ENCODE measurements at regions not wholly inside any gene's neighbourhood (a gene's known extent, or its start where the extent isn't known, plus 50 kb on each side); places are given as distances from the start of the nearest gene placed in this dataset.

DNA sequence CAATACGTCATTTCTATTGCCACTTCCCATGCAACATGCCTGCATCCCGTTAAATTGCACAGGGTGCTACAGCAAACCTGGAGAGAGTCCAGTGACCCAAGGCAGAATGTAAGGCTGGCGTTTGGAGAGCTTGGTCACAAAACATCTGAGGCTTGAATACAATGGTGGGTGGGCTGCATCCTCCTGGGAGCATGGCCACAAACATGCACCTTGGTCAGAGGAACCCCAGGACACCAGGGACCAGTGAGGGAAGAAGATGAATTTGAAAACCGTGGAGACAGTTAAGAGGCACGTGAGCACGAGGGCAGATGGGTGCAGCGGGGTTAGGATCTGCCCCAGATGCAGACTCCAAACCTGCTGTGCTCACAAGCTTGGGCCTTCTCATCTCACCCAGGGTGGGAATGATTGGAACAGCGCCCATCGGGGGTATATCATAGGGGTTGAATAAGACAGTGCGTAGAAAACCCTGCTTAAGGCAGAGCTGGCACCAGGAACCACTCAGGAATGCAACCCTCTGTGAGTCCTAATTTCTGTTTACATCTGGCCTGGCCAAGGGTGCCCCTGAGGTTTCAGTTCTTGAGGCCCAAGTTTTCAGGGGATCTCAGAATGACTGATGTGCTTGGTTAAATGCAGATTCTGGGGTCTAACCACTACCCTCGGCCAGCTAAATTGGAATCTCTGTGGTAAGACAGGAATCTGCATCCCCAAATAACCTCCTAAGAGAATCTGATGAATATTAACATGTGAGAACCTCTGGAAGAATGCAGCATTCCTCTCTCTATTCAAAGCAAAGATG, 97.2 kb downstream of the ARL4C start:
- H3K4me3 ChIP-seq (replicated peaks; ENCODE audit: low read depth, low read length) = no peak overlapping the region
- TF ChIP-seq, protein P1, sequence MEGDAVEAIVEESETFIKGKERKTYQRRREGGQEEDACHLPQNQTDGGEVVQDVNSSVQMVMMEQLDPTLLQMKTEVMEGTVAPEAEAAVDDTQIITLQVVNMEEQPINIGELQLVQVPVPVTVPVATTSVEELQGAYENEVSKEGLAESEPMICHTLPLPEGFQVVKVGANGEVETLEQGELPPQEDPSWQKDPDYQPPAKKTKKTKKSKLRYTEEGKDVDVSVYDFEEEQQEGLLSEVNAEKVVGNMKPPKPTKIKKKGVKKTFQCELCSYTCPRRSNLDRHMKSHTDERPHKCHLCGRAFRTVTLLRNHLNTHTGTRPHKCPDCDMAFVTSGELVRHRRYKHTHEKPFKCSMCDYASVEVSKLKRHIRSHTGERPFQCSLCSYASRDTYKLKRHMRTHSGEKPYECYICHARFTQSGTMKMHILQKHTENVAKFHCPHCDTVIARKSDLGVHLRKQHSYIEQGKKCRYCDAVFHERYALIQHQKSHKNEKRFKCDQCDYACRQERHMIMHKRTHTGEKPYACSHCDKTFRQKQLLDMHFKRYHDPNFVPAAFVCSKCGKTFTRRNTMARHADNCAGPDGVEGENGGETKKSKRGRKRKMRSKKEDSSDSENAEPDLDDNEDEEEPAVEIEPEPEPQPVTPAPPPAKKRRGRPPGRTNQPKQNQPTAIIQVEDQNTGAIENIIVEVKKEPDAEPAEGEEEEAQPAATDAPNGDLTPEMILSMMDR (IDR thresholded peaks at IDR 0.05; ENCODE audit: insufficient read depth, low read length, poor library complexity, severe bottlenecking) = no peak
- DNase-seq (ENCODE audit: extremely low read depth, insufficient read length) = no peak
- H3K27me3 ChIP-seq (replicated peaks; ENCODE audit: control insufficient read depth, insufficient read depth, low read length) = no peaks in the 10 kb centered on the region
- no peaks in the 10 kb centered on the region for H3K36me3 ChIP-seq (ENCODE audit: control insufficient read depth, insufficient read depth, low read length)

DNA sequence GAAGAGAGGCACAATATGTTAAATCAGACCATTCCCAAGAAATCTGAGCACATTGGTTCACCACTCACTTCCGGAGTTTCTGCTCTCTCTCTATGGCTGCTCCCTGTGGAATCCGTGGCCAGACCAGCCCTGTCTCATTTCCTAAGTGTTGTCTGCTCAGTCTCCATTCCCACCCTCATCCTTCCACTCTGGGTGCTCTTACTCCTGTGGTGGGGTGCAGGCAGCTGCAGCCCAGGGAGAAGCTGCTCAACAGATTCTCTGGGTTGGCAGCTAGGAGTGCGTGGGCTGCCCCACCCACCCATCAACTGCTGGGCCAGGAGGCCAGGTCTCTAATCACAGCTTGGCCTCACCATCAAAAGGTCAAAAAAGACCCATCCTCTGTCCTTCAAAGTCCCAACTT, 98.3 kb downstream of the ARL4C start:
- Histone ChIP-seq H3K4me3 (replicated peaks; ENCODE audit: low read depth, low read length) (no peak overlapping the region), H3K36me3 (ENCODE audit: control insufficient read depth, insufficient read depth, low read length) (no peaks in the 10 kb centered on the region), H3K27me3 (replicated peaks; ENCODE audit: control insufficient read depth, insufficient read depth, low read length) (no peaks in the 10 kb centered on the region)
- DNase-seq (ENCODE audit: extremely low read depth, insufficient read length) = no peak
- TF ChIP-seq, protein P1 (IDR thresholded peaks at IDR 0.05; ENCODE audit: insufficient read depth, low read length, poor library complexity, severe bottlenecking) = no peak

DNA sequence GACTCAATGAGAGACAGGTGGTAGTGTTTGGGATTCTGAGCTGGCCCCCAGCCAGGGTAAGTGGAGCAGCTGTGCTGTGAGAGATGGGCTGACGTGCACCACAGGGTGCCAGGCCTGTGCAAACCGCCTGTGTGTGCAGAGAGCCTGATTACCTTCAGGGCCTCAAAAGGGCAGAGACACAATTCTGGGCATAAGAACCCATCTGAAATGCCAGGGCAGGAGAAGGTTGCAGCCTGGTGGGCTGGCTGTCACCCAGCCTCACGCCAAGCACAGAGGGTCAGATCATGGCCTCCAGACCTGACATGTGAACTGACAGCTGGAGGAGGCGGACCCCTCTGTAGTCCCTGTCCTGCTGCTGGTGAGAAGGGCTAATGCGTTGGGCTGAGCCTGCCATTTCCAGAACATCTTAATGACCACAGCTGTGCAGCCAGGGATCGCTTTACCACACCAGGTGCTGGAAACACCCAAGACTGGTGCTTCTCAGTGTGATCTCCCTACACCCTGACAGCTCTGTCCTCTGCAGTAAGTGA, 100.9 kb downstream of the ARL4C start:
- DNase-seq (ENCODE audit: extremely low read depth, insufficient read length) = no peak
- no peaks in the 10 kb centered on the region for H3K36me3 ChIP-seq (ENCODE audit: control insufficient read depth, insufficient read depth, low read length)
- H3K4me3 ChIP-seq (replicated peaks; ENCODE audit: low read depth, low read length) = no peak overlapping the region
- H3K27me3 ChIP-seq (replicated peaks; ENCODE audit: control insufficient read depth, insufficient read depth, low read length) = no peaks in the 10 kb centered on the region
- TF ChIP-seq, protein P1 (IDR thresholded peaks at IDR 0.05; ENCODE audit: insufficient read depth, low read length, poor library complexity, severe bottlenecking) = no peak

DNA sequence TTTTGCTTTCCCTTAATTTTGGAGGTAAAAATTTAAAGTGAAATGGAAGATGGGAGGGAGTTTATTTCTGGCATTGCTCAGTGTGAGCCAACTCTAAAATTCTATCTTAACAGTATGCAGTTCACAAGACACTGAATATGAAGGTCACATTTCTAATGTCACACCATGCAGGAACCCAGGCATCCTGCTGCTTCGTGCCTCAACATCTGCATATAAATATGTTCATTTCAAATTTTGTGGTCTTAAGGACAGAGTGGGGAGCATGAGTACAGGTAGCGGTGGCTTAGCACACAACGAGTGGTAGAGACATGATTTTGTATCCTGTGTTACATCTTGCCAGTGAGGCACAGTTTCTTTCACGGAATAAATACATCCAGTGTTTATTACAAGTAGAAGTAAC, 102.4 kb downstream of the ARL4C start:
- TF ChIP-seq, protein P1 (IDR thresholded peaks at IDR 0.05; ENCODE audit: insufficient read depth, low read length, poor library complexity, severe bottlenecking) = no peak
- DNase-seq (ENCODE audit: extremely low read depth, insufficient read length) = no peak
- Histone ChIP-seq H3K36me3 (ENCODE audit: control insufficient read depth, insufficient read depth, low read length) (no peaks in the 10 kb centered on the region), H3K27me3 (replicated peaks; ENCODE audit: control insufficient read depth, insufficient read depth, low read length) (no peaks in the 10 kb centered on the region), H3K4me3 (replicated peaks; ENCODE audit: low read depth, low read length) (no peak overlapping the region)

DNA sequence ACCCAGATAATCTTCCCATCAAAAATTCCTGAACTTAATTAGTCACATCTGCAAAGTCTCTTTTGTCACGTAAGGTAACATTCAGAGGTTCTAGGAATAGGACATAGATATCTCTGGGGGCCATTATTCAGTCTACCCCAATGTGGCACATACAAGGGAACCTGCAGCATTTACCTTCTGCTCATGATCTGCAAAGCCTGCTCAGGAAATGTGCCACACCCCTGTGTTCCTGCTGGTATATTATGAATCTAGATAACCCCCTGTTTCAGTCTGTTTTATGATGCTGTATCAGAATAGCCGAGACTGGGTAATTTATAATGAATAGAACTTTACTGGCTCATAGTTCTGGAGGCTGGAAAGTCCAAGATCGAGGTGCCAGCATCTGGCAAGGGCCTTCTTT, 103.5 kb downstream of the ARL4C start:
- H3K4me3 ChIP-seq (replicated peaks; ENCODE audit: low read depth, low read length) = no peak overlapping the region
- no peaks in the 10 kb centered on the region for H3K36me3 ChIP-seq (ENCODE audit: control insufficient read depth, insufficient read depth, low read length)
- no peak for DNase-seq (ENCODE audit: extremely low read depth, insufficient read length)
- TF ChIP-seq, protein P1 (IDR thresholded peaks at IDR 0.05; ENCODE audit: insufficient read depth, low read length, poor library complexity, severe bottlenecking) = no peak
- no peaks in the 10 kb centered on the region for H3K27me3 ChIP-seq (replicated peaks; ENCODE audit: control insufficient read depth, insufficient read depth, low read length)
